Limb (tissue), 2 donors: ENCODE measurements at regions not wholly inside any gene's neighbourhood (a gene's known extent, or its start where the extent isn't known, plus 50 kb on each side); places are given as distances from the start of the nearest gene placed in this dataset.

Experiments used
- DNase-seq, 2 donors: peaks; one replicate each; pipeline ENCODE4 v3.0.0-alpha.2; 2016; ENCODE audit errors: extremely low spot score in 2 of 2

DNA sequence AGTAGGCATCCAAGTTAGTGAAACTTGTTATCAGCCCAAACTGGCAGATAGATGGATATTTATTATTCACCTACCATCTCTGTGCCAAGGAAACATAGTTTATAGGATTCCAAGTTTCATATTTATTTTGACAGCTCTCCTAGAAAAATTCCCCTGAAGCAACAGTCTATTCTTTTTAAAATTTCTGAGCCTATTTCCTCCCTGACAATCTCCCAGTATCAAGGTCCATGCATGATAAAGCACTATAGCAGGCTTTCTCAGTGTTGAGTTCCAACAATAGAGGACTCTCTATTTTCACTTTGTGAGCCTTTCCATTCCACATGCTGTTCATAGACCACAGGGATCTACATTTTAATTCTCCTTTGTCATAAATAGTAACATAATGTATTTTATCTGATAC, 312.6 kb downstream of the SLITRK6 start:
- no peak for DNase-seq

DNA sequence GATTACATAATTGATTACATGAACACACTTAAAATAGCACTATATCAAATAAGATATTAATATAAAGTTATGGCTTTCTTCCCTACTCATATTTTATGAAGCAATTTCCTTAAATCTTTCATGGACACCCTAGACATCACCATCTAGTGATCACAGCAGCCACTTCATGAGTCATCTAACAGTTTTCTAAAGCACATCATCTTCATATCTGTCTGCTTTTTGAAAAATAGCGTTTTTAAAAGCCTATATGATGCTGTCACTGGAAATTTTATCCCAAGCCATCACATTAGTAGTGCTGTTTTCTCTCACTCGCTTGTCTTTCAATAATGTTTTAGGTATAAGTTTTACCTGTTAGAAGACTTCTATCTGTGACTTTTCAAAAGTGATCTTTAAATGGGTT, 326.1 kb downstream of the SLITRK6 start:
- no peak for DNase-seq

DNA sequence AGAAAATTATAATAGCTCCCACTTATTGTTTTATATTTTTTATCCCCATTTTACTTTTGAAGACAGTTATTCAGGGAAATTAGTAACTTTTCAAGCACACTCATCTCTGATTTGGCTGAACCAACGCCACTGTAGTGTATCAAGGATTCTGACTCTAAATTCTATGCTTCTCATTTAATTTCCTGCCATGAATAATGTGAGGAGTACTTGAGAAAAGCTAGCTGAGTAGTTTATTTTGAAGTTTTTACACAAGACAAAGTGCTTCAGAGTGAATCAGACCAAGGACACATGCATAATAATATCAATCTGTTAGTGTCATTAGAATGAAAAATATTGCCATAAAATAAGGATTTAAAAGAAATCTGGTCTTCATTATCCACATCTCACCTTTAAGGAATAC, 329.9 kb downstream of the SLITRK6 start:
- no peak for DNase-seq

DNA sequence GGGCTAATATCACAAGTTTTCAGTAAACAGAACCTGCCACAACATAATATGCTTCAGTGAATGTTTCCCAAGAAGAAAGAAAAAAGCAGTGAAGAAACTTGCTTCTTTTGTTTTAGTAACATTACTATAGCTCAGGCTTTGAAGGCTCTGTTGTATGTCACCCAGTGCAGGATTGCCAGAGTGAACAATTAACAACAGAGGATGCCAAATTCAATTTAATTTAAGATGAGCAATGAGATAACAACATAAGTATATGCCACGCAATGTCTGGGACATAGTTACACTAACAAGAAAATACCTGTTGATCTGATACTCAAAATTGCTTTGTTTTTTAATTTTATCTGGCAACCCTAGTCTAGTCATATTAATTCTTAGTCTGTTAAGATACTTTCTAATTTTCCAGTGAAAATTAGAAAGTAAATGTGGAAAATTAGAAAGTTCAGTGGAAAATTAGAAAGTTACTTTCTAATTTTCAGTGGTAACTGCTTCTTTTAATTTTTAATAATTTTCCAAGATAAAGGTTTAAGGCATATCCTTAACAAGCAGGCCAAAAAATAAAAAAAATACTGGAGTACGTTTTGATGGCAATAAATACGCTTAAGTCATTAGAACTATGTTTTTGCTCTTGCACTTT, 336.3 kb downstream of the SLITRK6 start:
- DNase-seq: no peak

DNA sequence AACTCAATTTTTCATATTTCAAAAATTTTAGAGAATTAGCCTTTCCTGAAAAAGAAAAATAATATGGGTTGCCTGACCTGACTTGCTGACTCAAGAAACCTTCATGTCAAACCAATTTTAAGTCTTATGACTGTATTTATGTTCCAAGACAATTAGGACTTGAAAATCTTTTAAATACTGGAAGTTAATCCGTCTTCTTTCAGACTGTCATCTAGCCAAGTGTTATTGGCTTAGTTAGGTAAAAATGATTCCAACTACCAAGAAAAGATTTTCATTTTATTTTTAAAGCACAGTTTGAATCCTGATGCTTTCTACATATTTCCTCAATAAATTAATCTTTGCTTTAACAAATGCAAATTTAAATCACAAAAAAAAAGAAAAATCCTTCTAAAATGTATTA, 337.6 kb downstream of the SLITRK6 start:
- no peak for DNase-seq

DNA sequence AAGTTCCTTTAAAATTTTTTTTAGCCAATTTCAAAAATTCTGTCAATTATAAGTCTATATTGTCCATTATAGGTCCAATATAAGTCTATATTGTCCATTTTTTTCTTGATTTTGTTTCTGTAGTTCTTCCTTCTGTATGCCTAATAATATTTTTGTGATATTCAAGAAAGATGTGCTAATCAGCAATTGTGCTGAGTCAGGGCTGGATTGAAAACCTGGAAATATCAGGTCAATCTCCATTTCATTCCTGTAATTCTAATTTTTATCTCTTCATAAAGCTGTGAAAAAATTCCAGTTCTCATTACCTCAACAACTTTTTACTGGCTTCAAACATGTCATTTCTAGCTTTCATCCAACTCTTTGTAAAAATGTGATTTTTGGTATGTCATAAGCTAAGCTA, 353.7 kb downstream of the SLITRK6 start:
- no peak for DNase-seq

DNA sequence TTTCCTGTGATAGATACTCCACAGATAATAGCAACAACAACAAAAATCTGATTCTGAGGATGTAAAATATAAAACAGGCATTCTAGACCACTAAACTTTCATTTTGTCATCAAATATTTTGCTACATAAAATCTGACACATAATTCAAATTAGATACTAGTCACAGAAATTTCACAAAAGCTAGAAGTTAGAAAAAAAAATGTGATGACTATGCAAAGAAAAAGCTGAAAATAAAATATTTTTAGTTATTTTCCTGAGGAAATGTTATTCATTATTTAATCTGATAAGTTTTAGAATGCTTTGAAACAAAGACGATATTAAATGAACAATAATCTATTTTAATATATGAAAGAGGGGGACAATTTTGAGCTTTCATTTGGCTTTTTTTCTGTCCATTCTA, 357.2 kb downstream of the SLITRK6 start:
- DNase-seq: no peak

DNA sequence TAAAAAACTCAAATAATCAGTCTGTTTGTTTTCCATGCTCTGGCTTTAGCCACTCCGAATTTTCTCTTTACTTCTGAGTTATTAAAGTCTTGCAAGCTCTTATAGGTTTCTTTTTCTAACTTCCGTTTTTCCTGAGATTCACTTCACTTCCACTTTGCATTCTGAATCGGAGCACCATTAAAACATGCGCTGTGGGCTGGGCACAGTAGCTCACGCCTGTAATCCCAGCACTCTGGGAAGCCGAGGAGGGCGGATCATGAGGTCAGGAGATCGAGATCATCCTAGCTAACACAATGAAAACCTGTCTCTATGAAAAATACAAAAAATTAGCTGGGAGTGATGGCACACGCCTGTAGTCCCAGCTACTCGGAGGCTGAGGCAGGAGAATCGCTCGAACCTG, 357.9 kb downstream of the SLITRK6 start:
- DNase-seq: no peak

DNA sequence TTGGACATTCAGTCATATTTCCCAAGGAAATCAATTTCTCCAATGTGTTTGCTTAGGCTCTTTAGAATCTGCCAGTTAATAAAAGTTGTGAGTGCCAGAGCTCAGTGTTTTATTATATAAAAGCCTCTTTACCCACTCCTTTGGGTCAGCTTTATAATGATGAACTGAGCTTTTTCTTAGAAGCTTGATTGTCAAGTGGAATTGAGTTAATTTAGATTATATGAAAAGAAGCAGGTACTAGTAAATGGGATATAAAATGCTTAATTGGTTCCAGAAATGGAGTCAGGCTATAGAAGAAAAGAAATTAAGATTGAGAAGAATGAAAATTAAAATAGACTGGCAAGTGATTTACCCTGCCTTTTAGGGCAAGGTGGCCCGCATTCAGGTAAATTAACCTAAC, 363.2 kb downstream of the SLITRK6 start:
- DNase-seq: no peak

DNA sequence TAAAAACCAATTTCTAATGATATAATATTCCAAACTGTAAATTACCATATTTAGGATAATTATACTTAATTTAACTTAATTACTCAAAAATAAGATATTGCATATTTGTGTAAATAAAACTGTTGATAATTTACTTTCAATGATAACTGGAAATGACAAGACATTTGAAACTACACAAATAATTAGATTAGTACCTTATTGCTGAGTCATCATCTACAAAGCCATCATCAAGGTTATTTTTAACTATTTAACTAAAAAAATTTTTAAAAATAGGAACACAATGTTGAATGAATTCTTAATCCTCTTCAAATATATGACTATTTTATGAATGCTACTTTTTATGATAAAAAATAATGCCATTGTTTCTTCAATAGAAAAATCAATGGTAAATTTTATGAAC, 364.3 kb downstream of the SLITRK6 start:
- no peak for DNase-seq

DNA sequence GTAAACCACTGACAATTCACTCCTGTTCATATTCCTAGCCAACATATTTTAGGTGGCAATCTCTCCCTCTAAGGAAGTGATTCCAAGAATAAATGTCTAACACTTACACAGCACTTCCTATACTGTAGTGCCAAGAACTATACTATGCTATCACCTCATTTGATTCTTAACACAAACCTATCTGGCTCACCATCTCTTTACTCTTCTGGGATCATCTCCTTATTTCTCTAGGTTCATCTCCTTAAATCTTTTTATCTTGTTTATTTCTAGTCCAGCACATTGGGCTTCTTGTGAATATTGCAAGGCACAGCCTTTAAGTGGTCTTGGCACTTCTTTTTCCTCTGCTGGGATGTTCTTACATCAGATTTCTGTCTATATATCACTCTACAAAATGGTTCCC, 366.3 kb downstream of the SLITRK6 start:
- DNase-seq: no peak

DNA sequence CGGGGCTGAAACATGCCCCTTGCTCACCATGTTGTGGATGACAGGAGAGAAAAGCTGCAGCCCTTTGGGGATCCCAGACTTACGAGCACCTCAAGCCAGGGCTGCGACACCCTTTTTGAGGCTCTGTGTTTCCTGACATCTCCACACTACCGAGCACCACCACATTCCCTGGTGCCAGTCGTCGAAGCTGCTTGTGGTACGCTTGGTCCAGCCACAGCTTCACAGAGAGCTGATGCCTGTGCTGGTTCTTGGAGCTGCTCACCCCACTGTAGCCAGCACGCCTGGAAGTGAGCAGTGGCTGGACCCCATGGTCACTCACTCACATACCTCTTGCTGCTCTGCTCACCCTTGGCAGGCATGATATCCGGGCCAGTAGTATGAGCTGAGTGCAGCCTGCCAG, 367.5 kb downstream of the SLITRK6 start:
- no peak for DNase-seq

DNA sequence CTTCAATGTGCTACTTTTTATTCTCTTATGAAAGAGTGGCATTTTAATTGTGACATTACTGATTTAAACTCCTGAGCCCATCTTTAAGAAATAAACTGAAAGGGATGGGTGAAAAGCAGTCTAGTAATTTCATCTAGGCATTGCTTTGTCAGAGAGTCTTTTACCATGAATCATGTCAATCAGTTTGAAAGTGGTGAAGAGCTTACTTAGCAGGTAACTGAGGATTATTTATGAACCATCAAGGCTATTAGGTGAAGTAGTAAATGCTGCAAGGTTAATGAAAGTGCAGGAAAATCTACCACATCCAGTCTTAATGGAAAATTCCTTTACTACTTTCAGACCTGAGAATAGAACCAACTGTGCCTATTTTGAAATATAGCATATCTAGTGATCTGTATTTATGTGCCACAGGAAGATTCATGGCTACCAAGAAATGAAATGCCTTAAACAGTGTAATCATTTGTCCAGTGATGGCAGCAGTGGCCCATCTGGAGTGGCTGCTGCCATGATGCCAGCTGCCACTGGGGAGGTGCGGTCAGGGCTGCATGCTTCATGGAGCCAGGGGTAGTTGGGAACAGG, 368.9 kb downstream of the SLITRK6 start:
- DNase-seq: no peak

DNA sequence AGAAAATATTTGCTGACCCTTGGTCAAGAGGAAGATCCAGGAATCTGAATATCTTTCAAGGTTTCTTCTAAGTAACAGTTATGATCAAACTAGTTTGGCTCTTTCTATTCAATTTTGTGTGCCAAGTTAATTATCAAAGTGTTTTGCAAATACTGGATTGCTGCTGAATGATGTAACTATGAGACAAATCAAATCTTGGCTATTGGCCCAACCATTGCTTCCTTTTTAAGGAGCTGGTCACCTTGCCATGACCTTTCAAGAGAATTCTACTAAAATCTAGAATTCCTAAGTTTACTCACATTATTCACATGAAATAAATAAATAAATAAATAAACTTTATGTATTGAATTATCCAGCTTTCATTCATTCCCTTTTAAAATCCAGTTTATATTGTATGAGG, 371.8 kb downstream of the SLITRK6 start:
- no peak for DNase-seq

DNA sequence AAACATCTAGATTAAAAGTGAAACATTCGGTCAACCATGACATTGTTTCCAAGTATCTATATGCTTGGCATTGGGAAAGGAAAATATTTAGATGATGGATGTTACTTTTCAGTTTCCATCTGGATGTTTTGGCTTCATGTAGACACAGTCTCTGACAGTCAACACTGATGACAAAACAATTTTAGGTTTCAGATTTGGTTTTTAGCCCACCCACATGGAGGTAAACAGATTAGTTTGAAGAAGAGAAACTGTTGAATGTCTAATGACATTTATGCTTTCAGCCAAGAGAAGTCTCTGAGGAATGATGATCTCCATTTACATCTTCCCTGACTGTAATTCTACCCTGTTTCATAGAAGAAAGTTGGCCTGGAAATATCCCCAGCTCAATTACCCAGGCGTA, 379.1 kb downstream of the SLITRK6 start:
- DNase-seq: peak in 1 of 2 donors; percentile 29

DNA sequence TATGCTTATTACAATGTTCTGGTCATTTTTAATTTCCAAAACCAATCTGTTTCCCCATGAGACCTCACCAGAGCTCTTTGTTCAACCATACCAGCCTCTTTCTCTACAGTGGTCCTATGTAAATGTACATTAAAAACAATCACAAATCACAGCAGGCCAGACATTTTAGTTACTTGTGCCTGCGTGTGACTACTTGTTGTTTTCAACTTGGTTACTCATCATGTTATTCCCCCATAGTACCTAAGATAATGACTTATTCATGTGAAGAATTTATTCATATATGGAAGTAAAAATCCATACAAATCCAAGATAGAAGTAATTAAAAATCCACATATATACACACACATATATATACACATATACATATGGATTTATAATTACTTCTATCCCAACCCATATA, 379.6 kb downstream of the SLITRK6 start:
- no peak for DNase-seq

DNA sequence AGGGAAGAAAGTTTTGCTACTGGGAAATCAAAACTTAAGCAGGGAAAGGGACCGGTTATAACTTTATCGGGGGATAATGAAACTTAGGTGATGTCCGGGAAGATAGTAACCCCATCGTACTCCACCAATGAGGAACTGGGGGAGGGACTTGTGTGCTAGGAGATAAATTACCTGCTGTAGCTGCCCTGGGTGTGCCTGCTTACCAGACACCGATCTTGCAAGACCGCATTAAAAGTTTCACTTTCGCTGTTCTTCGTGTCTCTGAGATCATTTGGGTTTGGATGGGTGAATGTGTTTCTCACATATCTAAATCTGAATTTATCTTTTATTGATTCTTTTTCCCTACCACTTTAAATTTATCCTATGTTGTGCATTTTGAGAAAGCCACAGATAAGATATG, 381.4 kb downstream of the SLITRK6 start:
- no peak for DNase-seq

DNA sequence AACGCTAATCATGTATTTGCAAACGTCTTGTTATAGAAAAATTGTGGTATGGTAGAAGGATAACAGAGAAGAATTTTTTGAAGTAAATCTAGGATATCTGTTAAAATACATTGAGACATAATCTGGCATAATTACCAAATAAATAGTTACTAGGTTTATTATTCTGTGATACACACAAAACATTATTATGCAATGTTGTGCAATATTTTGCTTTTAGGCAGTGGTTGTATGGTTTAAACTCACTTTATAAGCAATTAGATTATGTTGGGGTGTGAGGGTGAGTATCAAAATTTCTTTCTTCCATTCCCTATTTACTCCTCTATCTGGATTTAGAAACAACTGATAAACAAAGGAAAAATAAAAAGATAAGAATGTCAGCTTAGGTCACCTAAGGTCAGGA, 385.6 kb downstream of the SLITRK6 start:
- no peak for DNase-seq

DNA sequence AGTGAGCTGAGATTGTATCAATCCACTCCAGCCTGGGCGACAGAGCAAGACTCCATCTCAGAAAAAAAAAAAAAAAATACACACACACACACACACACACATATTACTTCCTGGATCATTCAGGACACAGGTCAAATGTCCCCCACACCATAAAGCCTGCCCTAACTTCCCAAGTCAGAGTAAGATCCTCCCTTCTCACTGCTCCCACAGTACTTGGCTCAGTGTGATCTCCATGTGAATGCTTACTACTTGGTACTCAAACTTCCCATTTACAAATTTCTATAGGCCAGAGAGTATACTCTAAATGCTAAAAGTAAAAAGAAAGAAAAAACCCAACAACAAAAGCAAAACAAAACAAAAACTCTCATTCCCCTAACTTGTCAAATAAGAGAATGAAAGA, 386.8 kb downstream of the SLITRK6 start:
- no peak for DNase-seq

DNA sequence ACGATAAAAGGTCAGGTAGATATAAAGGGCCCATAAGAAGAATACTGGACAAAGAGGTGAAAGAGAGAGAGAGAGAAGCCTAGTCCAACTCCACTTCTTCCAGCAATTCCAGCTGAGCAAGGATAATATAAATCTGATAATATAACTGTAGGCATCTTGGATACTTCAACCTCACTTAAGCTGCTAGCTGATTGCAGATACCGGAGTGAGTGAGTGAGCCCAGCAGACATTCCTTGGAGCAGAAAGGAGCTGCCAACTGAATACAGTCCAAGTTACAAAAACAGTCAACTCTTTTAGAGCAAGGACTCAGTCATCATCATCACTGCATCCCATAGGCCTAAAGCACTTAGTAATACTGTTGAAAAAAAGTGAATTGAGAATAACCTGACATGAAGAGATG, 387.6 kb downstream of the SLITRK6 start:
- DNase-seq: no peak

DNA sequence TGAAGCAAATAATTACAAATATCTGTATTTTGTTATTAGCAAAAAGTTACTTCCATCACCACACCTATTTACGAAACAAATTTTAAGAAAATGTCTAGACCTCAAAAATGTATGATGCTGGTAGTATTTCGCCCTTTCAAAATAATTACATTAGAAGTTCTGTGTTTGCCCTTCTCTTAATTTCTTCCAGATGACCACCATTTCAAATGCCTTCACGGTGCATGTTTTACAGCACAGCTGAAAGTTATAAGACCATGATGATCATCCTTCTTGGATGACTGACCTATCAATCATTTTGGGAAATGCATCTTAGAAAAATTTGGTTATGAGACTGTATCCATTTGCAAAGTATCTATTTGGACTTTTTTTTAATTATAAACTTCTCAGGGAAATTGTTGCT, 390.8 kb downstream of the SLITRK6 start:
- no peak for DNase-seq

DNA sequence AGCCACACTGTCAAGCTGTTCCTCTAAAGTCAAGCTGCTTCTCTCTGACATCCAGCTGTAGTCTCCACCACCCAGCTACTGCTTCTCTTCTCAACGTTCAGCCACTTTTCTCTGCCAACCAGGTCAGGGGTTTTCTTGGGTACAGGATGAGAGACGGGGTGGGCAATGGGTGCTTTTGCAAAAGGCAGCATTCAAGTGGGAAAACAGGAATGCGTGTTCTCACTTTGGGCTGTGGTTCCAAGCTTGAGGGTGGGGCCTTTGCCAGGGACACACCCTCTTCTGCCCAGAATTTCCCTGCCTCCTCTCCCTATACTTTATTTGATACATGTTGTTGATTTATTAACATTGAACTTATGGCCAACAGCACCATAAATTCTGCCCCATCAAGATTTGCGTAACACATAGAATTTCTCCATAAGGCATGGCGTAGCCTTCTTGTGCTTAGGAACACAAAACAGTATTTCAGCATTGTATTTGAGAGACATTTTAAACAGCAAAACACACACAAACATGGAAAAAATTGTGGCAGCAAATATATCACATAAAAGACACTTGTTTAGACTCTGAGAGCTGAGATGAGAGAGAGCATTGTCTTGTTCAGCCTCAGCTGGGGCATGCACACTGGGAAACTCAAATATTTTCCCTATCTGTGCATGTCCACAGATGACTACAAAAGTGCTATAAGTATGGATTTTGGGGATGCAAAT, 392.8 kb downstream of the SLITRK6 start:
- no peak for DNase-seq

DNA sequence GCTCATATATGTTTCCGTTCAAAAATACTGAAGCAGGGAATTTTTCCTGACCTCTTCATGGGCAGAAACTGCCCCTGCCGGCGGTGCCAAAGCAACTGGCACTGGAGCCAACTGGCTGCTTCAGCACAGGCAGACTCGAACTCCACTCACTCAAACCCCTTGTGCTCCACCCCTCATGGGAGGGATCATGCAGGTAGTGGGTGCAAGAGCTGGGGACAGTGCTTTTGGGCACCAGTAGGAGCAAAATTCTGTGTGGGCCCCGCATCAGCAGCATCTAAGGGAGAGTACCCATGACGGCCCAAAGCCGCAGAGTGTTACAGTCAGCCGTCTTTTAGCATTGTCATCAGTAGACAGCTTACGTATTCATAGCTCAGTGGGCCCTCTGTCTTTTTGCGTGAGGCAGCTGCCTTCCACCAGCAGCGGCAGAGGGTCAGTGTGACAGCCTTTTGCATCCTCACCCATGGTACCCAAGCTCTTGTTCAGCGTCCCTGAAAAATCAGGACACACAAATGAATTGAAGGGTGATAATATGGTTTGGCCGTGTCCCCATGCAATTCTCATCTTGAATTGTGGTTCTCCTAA, 393.8 kb downstream of the SLITRK6 start:
- DNase-seq: no peak
